ENCODE measurements at regions not wholly inside any gene's neighbourhood (a gene's known extent, or its start where the extent isn't known, plus 50 kb on each side); places are given as distances from the start of the nearest gene placed in this dataset.

DNA sequence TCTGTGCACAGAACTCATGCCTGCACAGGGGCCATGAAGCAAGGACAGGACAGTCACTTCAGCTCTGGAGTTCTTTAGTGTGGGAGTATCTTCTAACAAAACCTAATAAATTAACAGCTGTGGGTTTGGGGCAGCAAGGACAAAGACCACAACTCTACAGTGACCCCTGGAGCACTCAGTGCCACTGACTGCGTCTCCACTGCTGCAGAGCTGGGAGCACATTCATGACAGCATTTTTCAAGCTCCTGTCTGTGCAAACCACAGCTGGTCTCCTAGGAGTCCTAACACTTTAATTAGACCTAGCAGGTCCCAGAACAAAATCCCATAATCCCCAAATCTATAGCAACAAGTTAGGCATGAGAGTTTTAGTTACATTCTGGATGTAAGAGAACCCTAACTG lies 76.5 kb downstream of the RTL9 start:
- Mint-ChIP-seq H3K27ac (no peak overlapping the region), H3K4me1 (ENCODE audit: low read depth) (no peaks in the 10 kb centered on the region), H3K36me3 (ENCODE audit: low read depth) (no peaks in the 10 kb centered on the region), H3K9me3 (ENCODE audit: insufficient read depth) (no peaks in the 10 kb centered on the region), H3K4me3 (no peak overlapping the region), H3K27me3 (ENCODE audit: low read depth) (peaks cover 2% of the 10 kb centered on the region)
- ChIA-PET CTCF (no interaction called here), POLR2A (no interaction called here)
- ATAC-seq (no peak), DNase-seq (no peak)

GRCh38 chrX:110436523-110436922 lies 77.9 kb downstream of the RTL9 start:
- ChIA-PET POLR2A (no interaction called here), CTCF (interaction anchor here (1.1 kb wide), 1 partner anchor 290 kb away, joined by 3 read pairs; no protein-coding TSS in a partner anchor)
- DNase-seq: no peak
- Mint-ChIP-seq H3K4me1 (ENCODE audit: low read depth) (no peaks in the 10 kb centered on the region), H3K27ac (no peak overlapping the region), H3K4me3 (no peak overlapping the region), H3K36me3 (ENCODE audit: low read depth) (no peaks in the 10 kb centered on the region), H3K27me3 (ENCODE audit: low read depth) (no peaks in the 10 kb centered on the region), H3K9me3 (ENCODE audit: insufficient read depth) (no peaks in the 10 kb centered on the region)
- no peak for ATAC-seq

DNA sequence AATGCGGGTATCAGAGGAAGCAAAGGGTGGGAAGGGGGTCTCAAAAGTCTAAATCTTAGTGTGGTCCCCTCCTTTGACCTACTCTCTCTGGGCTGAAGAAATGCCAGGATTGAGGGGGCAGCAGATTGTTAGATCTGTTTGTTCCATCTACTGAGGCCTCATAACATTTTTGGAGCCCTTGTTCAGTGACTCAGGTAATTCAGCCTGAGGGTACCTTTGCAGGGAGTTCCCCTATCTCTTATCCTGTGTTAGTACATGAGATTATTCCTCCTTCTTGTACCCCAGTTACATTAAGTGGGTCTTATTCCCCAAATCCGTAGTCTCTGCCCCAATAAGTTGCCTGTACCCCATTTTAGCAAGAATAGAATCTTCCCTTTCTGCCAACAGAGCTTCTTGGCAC lies 79.0 kb downstream of the RTL9 start:
- no peak overlapping the region for H3K27ac Mint-ChIP-seq
- H3K9me3 Mint-ChIP-seq (ENCODE audit: insufficient read depth): no peaks in the 10 kb centered on the region
- H3K4me3 Mint-ChIP-seq: no peak overlapping the region
- ATAC-seq (no peak), DNase-seq (no peak)
- no peaks in the 10 kb centered on the region for H3K4me1 Mint-ChIP-seq (ENCODE audit: low read depth)
- H3K27me3 Mint-ChIP-seq (ENCODE audit: low read depth): no peaks in the 10 kb centered on the region
- ChIA-PET CTCF (no interaction called here), POLR2A (no interaction called here)
- H3K36me3 Mint-ChIP-seq (ENCODE audit: low read depth): no peaks in the 10 kb centered on the region

DNA sequence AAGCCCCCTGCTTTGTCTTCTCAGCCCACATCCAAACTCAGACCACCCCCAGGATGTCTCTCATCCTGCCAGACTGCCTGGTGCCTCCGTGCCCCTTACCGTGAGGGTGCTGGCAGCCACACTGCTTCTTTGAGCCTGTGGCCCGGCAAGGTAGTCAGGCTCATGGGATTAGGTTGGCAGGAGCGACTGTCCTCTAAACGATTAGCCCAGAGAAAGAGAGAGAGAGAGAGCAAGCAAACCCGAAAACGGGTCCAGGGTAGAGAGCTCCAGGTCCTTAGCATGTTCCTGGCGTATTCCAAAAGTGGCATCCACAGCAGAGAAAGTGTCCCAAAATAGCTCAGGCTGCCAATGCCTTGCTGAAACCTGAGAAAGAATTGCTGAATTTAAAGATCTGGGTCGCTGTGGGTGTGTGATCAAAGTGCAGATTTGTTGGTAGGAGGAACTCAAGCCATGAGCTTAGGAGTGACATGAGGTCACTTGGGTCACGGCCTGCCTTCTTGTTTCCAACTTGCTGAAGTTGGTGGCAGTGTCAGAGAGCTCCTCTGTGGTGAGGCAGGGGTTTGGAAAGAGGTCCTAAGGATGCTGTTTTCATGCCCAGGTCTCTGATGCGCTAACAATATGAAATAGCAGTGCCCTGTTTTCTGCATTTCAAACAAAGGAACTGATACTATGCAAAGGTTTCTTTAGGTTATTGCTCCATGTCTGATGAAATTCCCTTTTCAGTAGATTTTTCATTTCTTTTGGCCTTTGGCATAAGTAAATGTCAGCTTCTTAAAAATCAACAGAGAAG lies 81.6 kb downstream of the RTL9 start:
- Mint-ChIP-seq H3K27ac (no peak overlapping the region), H3K4me3 (no peak overlapping the region), H3K4me1 (ENCODE audit: low read depth) (no peaks in the 10 kb centered on the region), H3K27me3 (ENCODE audit: low read depth) (peaks cover 3% of the 10 kb centered on the region), H3K9me3 (ENCODE audit: insufficient read depth) (no peaks in the 10 kb centered on the region), H3K36me3 (ENCODE audit: low read depth) (no peaks in the 10 kb centered on the region)
- CTCF ChIA-PET: no interaction called here
- DNase-seq: no peak
- ATAC-seq: no peak
- POLR2A ChIA-PET: no interaction called here

DNA sequence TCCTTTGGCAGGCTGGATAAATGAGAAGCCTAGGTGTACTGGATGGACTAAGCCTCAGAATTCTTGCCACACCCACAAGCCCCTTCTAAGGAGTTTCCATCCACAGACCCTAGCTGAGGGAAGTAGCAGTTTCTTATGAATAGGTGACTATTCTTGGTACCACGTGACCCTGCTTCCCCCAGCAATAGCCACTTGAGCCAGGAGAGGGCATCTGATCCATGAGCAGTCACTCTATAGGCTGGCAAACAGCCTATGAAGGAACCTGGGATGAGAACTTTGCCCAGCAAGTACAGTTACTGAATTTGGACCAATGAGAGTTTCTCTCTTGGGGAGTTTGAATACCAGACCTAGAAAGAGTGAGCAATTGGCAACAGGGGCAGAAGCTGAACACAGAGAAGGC lies 84.0 kb downstream of the RTL9 start:
- POLR2A ChIA-PET: no interaction called here
- Mint-ChIP-seq H3K36me3 (ENCODE audit: low read depth) (no peaks in the 10 kb centered on the region), H3K27me3 (ENCODE audit: low read depth) (peaks cover 3% of the 10 kb centered on the region), H3K27ac (no peak overlapping the region), H3K4me1 (ENCODE audit: low read depth) (no peaks in the 10 kb centered on the region), H3K9me3 (ENCODE audit: insufficient read depth) (no peaks in the 10 kb centered on the region), H3K4me3 (no peak overlapping the region)
- ATAC-seq (no peak), DNase-seq (no peak)
- CTCF ChIA-PET: no interaction called here

- CTCF ChIA-PET: interaction anchor here (1.4 kb wide), 1 partner anchor 402 kb away, joined by 5 read pairs; no protein-coding TSS in a partner anchor
- Mint-ChIP-seq H3K9me3 (ENCODE audit: insufficient read depth) (no peaks in the 10 kb centered on the region), H3K4me1 (ENCODE audit: low read depth) (no peaks in the 10 kb centered on the region), H3K4me3 (no peak overlapping the region), H3K27ac (no peak overlapping the region), H3K27me3 (ENCODE audit: low read depth) (peaks cover 3% of the 10 kb centered on the region), H3K36me3 (ENCODE audit: low read depth) (no peaks in the 10 kb centered on the region)
- ATAC-seq (no peak), DNase-seq (no peak)
- POLR2A ChIA-PET: no interaction called here
Observed at GRCh38 chrX:110444996-110445395, 86.3 kb downstream of the RTL9 start.

- Mint-ChIP-seq H3K36me3 (ENCODE audit: low read depth) (no peaks in the 10 kb centered on the region), H3K4me3 (no peak overlapping the region), H3K9me3 (ENCODE audit: insufficient read depth) (no peaks in the 10 kb centered on the region), H3K4me1 (ENCODE audit: low read depth) (no peaks in the 10 kb centered on the region), H3K27me3 (ENCODE audit: low read depth) (peaks cover 3% of the 10 kb centered on the region), H3K27ac (no peak overlapping the region)
- DNase-seq (no peak), ATAC-seq (no peak)
- POLR2A ChIA-PET: no interaction called here
- CTCF ChIA-PET: interaction anchor here (1.0 to 1.2 kb wide), 2 partner anchors 302 to 399 kb away, joined by 3 to 7 read pairs; no protein-coding TSS in a partner anchor
Observed at GRCh38 chrX:110448459-110448858, 89.8 kb downstream of the RTL9 start.

- ChIA-PET CTCF (interaction anchor here (1.0 to 1.7 kb wide), 3 partner anchors 303 to 399 kb away, joined by 3 to 7 read pairs (median 4); no protein-coding TSS in a partner anchor), POLR2A (no interaction called here)
- no peaks in the 10 kb centered on the region for H3K4me1 Mint-ChIP-seq (ENCODE audit: low read depth)
- H3K9me3 Mint-ChIP-seq (ENCODE audit: insufficient read depth): no peaks in the 10 kb centered on the region
- DNase-seq: no peak
- no peak overlapping the region for H3K27ac Mint-ChIP-seq
- no peak overlapping the region for H3K4me3 Mint-ChIP-seq
- ATAC-seq: no peak
- no peaks in the 10 kb centered on the region for H3K36me3 Mint-ChIP-seq (ENCODE audit: low read depth)
- peaks cover 3% of the 10 kb centered on the region for H3K27me3 Mint-ChIP-seq (ENCODE audit: low read depth)
Observed at GRCh38 chrX:110449312-110449711, 90.7 kb downstream of the RTL9 start.

- Mint-ChIP-seq H3K36me3 (ENCODE audit: low read depth) (no peaks in the 10 kb centered on the region), H3K4me3 (no peak overlapping the region), H3K9me3 (ENCODE audit: insufficient read depth) (no peaks in the 10 kb centered on the region), H3K27ac (no peak overlapping the region), H3K4me1 (ENCODE audit: low read depth) (no peaks in the 10 kb centered on the region), H3K27me3 (ENCODE audit: low read depth) (peaks cover under 1% of the 10 kb centered on the region)
- CTCF ChIA-PET: interaction anchor here (1.7 kb wide), 1 partner anchor 398 kb away, joined by 4 read pairs; no protein-coding TSS in a partner anchor
- ATAC-seq (peak; percentile 76), DNase-seq (peak; percentile 58)
- POLR2A ChIA-PET: no interaction called here
Observed at GRCh38 chrX:110450050-110450449, 91.4 kb downstream of the RTL9 start.

- Mint-ChIP-seq H3K4me1 (ENCODE audit: low read depth) (no peaks in the 10 kb centered on the region), H3K27ac (no peak overlapping the region), H3K27me3 (ENCODE audit: low read depth) (no peaks in the 10 kb centered on the region), H3K36me3 (ENCODE audit: low read depth) (no peaks in the 10 kb centered on the region), H3K4me3 (no peak overlapping the region), H3K9me3 (ENCODE audit: insufficient read depth) (no peaks in the 10 kb centered on the region)
- ChIA-PET POLR2A (no interaction called here), CTCF (no interaction called here)
- DNase-seq: no peak
- no peak for ATAC-seq
Observed at GRCh38 chrX:110454336-110454735, 95.7 kb downstream of the RTL9 start.

- H3K4me3 Mint-ChIP-seq: no peak overlapping the region
- no peaks in the 10 kb centered on the region for H3K27me3 Mint-ChIP-seq (ENCODE audit: low read depth)
- CTCF ChIA-PET: no interaction called here
- H3K27ac Mint-ChIP-seq: no peak overlapping the region
- ATAC-seq (no peak), DNase-seq (no peak)
- H3K36me3 Mint-ChIP-seq (ENCODE audit: low read depth): no peaks in the 10 kb centered on the region
- no peaks in the 10 kb centered on the region for H3K9me3 Mint-ChIP-seq (ENCODE audit: insufficient read depth)
- H3K4me1 Mint-ChIP-seq (ENCODE audit: low read depth): no peaks in the 10 kb centered on the region
- POLR2A ChIA-PET: no interaction called here
Observed at GRCh38 chrX:110462957-110463356, 104.3 kb downstream of the RTL9 start.

DNA sequence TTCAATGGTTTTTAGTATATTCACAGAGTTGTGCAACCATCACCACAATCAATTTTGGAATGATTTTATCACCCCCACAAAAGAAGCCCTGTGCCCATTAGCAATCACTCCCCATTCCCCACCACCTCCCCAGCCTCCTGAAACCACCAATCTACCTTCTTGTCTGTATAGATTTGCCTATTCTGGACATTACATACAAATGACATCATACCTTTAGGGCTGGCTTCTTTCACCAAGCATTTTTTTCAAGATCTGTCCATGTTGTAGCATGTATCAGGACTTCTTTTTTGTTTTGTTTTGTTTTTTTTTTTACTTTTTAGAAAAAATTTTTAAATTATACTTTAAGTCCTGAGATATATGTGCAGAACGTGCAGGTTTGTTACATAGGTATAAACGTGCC lies 108.1 kb downstream of the RTL9 start:
- Mint-ChIP-seq H3K9me3 (ENCODE audit: insufficient read depth) (no peaks in the 10 kb centered on the region), H3K4me3 (no peak overlapping the region), H3K36me3 (ENCODE audit: low read depth) (no peaks in the 10 kb centered on the region), H3K27ac (no peak overlapping the region), H3K27me3 (ENCODE audit: low read depth) (no peaks in the 10 kb centered on the region), H3K4me1 (ENCODE audit: low read depth) (no peaks in the 10 kb centered on the region)
- no peak for DNase-seq
- ATAC-seq: no peak
- ChIA-PET CTCF (no interaction called here), POLR2A (no interaction called here)

GRCh38 chrX:110472265-110472664 lies 113.6 kb downstream of the RTL9 start:
- no peak for DNase-seq
- no peak overlapping the region for H3K4me3 Mint-ChIP-seq
- POLR2A ChIA-PET: no interaction called here
- no peak for ATAC-seq
- H3K4me1 Mint-ChIP-seq (ENCODE audit: low read depth): no peaks in the 10 kb centered on the region
- no peak overlapping the region for H3K27ac Mint-ChIP-seq
- CTCF ChIA-PET: no interaction called here
- no peaks in the 10 kb centered on the region for H3K27me3 Mint-ChIP-seq (ENCODE audit: low read depth)
- no peaks in the 10 kb centered on the region for H3K9me3 Mint-ChIP-seq (ENCODE audit: insufficient read depth)
- H3K36me3 Mint-ChIP-seq (ENCODE audit: low read depth): no peaks in the 10 kb centered on the region

All from activated CD8-positive, alpha-beta T cell treated with anti-CD3 and anti-CD28 coated beads, Interleukin-2, amount 10 ng/mL, durations not matched to agents 7 days and 5 days (primary cell).